Neutrophil (primary cell): ENCODE measurements at regions not wholly inside any gene's neighbourhood (a gene's known extent, or its start where the extent isn't known, plus 50 kb on each side); places are given as distances from the start of the nearest gene placed in this dataset.

Experiments
- H3K27ac ChIP-seq: fragments of 200-600 bp; sonication (generic); 2 replicates; pipeline ENCODE4 v1.5.1; 2016; ENCODE audit warnings: mild to moderate bottlenecking, moderate library complexity
- H3K27me3 ChIP-seq: fragments of 200-600 bp; sonication (generic); 2 replicates; pipeline ENCODE4 v1.6.0; 2016; ENCODE audit warnings: mild to moderate bottlenecking
- H3K36me3 ChIP-seq: fragments of 200-600 bp; sonication (generic); 2 replicates; pipeline ENCODE4 v1.5.1; 2017
- H3K4me1 ChIP-seq, 2 experiments: fragments of 200-600 bp in 1 of 2; sonication (generic) in 1 of 2; 1 replicate in 1 of 2; 2 replicates in 1 of 2; pipeline versions ENCODE4 v1.5.1 to v1.6.1; 2013 to 2016; ENCODE audit warnings: low read depth in 1 of 2, low read length in 1 of 2, mild to moderate bottlenecking in 1 of 2, moderate library complexity in 1 of 2; ENCODE audit not compliant: control insufficient read depth in 1 of 2, insufficient read depth in 1 of 2
- H3K4me3 ChIP-seq, 2 experiments: fragments of 200-600 bp in 1 of 2; sonication (generic) in 1 of 2; 1 replicate in 1 of 2; 2 replicates in 1 of 2; pipeline ENCODE4 v1.5.1; 2013 to 2016; ENCODE audit warnings: low read depth in 1 of 2, low read length in 1 of 2, mild to moderate bottlenecking in 1 of 2, moderate library complexity in 1 of 2
- H3K9me3 ChIP-seq: fragments of 200-600 bp; sonication (generic); 2 replicates; pipeline ENCODE4 v1.5.1; 2016
- CTCF ChIP-seq: fragments of 200-600 bp; sonication (generic); IDR thresholded peaks from 2 replicates; pipeline ENCODE4 v1.5.1; 2016; ENCODE audit warnings: antibody characterized with exemption

- Histone ChIP-seq H3K9me3 (no peaks in the 10 kb centered on the region), H3K27me3 (no peaks in the 10 kb centered on the region), H3K4me3 (no peak overlapping the region), H3K36me3 (no peaks in the 10 kb centered on the region), H3K4me1 (no peaks in the 10 kb centered on the region), H3K27ac (no peak overlapping the region)
- no peak for TF ChIP-seq CTCF
Measured at GRCh38 chr5:99068944-99069650, 140.3 kb upstream of the CHD1 start.

DNA sequence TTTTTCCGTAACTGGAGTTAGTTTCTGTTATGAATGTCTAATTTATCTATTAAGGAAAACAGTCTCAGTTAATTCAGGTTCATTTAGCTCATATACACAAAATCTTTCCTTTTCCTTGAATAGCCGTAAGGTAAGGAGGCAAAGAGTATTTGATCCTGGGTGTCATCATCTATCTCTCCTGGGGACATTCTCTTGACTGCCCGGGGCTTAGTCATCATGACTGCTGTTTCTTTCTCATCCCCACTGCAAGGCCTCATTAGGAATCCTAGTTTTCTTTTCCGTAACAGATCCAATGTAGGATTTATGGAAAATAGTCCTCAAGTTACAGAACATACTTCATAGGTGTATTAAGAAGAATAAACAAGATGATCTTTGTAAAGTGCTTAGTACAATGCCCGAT is 134.9 kb upstream of the CHD1 start:
- H3K27me3 ChIP-seq = peaks cover 10% of the 10 kb centered on the region
- no peaks in the 10 kb centered on the region for H3K9me3 ChIP-seq
- no peaks in the 10 kb centered on the region for H3K36me3 ChIP-seq
- peaks cover 0 to 3% of the 10 kb centered on the region in 2 experiments for H3K4me1 ChIP-seq
- TF ChIP-seq CTCF = no peak
- H3K27ac ChIP-seq = no peak overlapping the region
- H3K4me3 ChIP-seq = no peak overlapping the region

GRCh38 chr5:99061711-99062110 is 132.9 kb upstream of the CHD1 start:
- Histone ChIP-seq H3K4me3 (no peak overlapping the region), H3K27ac (no peak overlapping the region), H3K9me3 (no peaks in the 10 kb centered on the region), H3K36me3 (no peaks in the 10 kb centered on the region), H3K4me1 (peaks cover 0 to 3% of the 10 kb centered on the region in 2 experiments), H3K27me3 (peaks cover 10% of the 10 kb centered on the region)
- no peak for TF ChIP-seq CTCF

DNA sequence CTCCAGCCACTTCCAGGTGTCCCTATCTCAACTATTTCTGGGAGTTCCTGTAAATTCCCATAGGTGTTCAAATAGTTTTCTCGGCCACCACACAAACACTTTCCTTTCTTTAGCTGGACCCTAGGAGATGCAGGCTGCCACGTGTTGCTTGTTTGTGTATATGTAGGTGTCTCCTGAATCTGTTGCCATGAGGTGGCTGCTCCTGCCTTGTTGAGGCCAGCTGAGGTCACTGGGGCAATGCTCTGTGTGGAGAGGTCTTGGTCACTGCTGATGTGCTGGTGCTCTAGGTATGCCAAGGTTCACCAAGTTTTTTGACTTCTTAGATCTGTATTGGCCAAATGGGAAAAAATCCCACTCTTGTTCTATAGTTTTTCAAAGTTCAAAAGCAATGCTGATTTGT is 132.5 kb upstream of the CHD1 start:
- Histone ChIP-seq H3K9me3 (no peaks in the 10 kb centered on the region), H3K27ac (no peak overlapping the region), H3K4me3 (no peak overlapping the region), H3K4me1 (peaks cover 0 to 3% of the 10 kb centered on the region in 2 experiments), H3K27me3 (peaks cover 10% of the 10 kb centered on the region), H3K36me3 (no peaks in the 10 kb centered on the region)
- no peak for TF ChIP-seq CTCF

DNA sequence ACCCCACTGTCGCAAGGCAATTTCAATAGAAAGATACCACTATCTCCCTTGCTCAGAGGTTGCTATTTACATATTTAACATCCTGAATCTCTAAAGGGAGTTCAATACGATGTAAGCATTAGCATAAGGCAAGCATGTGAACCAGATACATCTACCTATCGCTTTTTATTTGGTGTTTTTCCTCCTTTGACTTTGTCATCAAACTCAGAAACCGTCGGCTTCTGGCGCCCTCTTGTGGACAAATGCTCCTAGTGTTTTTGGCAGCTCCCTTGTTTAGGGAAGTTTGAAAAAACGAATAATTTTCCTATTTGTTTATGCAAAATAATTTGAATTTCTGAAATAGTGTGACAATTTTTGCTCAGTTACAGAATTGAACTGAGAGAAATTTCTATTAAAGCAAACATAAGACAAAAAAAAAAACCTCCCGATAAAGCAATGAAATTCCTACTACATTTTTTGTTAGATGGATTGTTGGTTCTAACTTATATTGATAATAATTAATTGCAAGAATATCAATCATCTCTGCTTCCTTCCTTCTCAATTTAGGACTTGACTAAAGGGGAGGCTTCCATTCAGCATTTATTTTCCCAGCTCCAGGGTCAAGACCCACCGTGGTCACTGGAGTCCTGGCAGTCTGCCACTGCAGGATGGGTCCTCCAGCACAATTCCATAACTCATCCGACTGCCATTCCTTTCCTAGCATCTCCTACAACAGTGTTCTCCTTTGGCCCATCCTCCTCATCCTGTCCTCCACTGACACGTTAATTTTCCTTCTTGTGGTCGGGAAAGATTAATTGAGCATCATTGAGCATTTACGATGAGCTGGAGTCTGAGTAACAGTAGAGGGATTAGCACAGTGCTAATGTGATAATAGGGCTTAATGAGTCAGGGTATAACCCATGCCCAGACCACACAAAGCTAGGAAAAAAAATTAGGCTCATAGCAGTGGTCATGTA is 131.8 kb upstream of the CHD1 start:
- no peaks in the 10 kb centered on the region for H3K9me3 ChIP-seq
- no peak overlapping the region for H3K4me3 ChIP-seq
- no peaks in the 10 kb centered on the region for H3K36me3 ChIP-seq
- H3K27ac ChIP-seq = no peak overlapping the region
- peaks cover 0 to 3% of the 10 kb centered on the region in 2 experiments for H3K4me1 ChIP-seq
- peak; percentile 80 for TF ChIP-seq CTCF
- peaks cover 10% of the 10 kb centered on the region for H3K27me3 ChIP-seq
